ENCODE measurements at regions not wholly inside any gene's neighbourhood (a gene's known extent, or its start where the extent isn't known, plus 50 kb on each side); places are given as distances from the start of the nearest gene placed in this dataset.

DNA sequence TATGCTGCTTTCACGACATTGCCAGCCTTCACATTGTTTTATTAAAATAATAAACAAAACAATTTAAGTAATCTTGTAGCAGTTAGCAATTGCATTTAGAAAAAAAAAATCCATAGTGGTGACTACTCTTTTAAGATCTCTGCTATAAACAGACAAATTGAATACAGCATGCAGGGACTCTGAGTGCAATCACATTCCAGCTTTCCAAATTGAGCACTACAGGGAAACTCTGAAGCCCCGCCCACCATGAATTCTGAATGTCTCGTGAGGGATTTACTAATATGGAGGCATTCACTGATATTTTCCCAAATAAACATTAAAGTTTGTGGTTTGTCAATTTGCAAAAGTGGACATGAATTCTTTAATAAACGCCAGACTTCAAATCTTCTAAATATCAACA lies 698.8 kb downstream of the LIG4 start:
- TF ChIP-seq GTF2I (CRISPR knock-in tag; conservative IDR thresholded peaks at IDR 0.05) (no peak), NR3C1 (CRISPR knock-in tag; conservative IDR thresholded peaks at IDR 0.05; ENCODE audit: low read depth) (no peak), ATF1 (CRISPR knock-in tag; IDR thresholded peaks at IDR 0.05) (no peak), CBFB (CRISPR knock-in tag; IDR thresholded peaks at IDR 0.05; ENCODE audit: low read depth) (no peak)
- Mint-ChIP-seq H3K4me1 (peaks cover 11% of the 10 kb centered on the region), H3K27ac (no peak overlapping the region), H3K4me3 (no peak overlapping the region), H3K9me3 (no peaks in the 10 kb centered on the region), H3K27me3 (ENCODE audit: low read depth) (no peaks in the 10 kb centered on the region), H3K36me3 (no peaks in the 10 kb centered on the region)
- ChIA-PET CTCF (no interaction called here), POLR2A (no interaction called here)
- DNase-seq (ENCODE audit: low spot score) (no peak), ATAC-seq (no peak)

DNA sequence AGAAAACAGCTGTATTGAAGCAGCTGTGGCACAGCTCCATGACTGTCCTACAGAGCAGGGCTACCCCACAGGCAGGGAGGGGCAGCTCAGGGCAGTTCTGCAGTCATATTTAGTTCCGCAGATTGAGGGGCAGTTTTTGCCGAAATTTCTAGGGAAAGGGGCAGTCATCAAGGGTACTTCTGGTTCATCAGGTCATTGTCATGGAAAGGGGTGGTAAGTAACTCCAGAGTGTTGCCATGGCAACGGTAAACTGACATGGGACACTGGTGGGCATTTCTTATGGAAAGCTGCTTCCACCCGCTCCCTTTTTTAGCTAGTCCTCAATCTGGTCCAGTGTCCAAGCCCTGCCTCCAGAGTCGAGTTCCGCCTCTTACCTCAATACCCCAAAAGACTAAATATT lies 702.8 kb downstream of the LIG4 start:
- Mint-ChIP-seq H3K36me3 (no peaks in the 10 kb centered on the region), H3K4me3 (no peak overlapping the region), H3K27me3 (ENCODE audit: low read depth) (no peaks in the 10 kb centered on the region), H3K4me1 (peaks cover 11% of the 10 kb centered on the region), H3K27ac (no peak overlapping the region), H3K9me3 (no peaks in the 10 kb centered on the region)
- CTCF ChIA-PET = no interaction called here
- POLR2A ChIA-PET = no interaction called here
- peak; percentile 55; the same call in 1 of the 2 replicates for ATAC-seq
- no peak for DNase-seq (ENCODE audit: low spot score)
- TF ChIP-seq, protein P1, sequence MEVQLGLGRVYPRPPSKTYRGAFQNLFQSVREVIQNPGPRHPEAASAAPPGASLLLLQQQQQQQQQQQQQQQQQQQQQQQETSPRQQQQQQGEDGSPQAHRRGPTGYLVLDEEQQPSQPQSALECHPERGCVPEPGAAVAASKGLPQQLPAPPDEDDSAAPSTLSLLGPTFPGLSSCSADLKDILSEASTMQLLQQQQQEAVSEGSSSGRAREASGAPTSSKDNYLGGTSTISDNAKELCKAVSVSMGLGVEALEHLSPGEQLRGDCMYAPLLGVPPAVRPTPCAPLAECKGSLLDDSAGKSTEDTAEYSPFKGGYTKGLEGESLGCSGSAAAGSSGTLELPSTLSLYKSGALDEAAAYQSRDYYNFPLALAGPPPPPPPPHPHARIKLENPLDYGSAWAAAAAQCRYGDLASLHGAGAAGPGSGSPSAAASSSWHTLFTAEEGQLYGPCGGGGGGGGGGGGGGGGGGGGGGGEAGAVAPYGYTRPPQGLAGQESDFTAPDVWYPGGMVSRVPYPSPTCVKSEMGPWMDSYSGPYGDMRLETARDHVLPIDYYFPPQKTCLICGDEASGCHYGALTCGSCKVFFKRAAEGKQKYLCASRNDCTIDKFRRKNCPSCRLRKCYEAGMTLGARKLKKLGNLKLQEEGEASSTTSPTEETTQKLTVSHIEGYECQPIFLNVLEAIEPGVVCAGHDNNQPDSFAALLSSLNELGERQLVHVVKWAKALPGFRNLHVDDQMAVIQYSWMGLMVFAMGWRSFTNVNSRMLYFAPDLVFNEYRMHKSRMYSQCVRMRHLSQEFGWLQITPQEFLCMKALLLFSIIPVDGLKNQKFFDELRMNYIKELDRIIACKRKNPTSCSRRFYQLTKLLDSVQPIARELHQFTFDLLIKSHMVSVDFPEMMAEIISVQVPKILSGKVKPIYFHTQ (CRISPR knock-in tag; IDR thresholded peaks at IDR 0.05) = no peak
- TF ChIP-seq CREM (CRISPR knock-in tag; IDR thresholded peaks at IDR 0.05) (no peak), FOXK1 (CRISPR knock-in tag; IDR thresholded peaks at IDR 0.05) (no peak), ATF1 (CRISPR knock-in tag; IDR thresholded peaks at IDR 0.05) (no peak), FOXP1 (CRISPR knock-in tag; IDR thresholded peaks at IDR 0.05; ENCODE audit: borderline replicate concordance) (no peak), ZNF219 (CRISPR knock-in tag; IDR thresholded peaks at IDR 0.05; ENCODE audit: borderline replicate concordance) (no peak), RORB (CRISPR knock-in tag; IDR thresholded peaks at IDR 0.05) (no peak), ZNF138 (CRISPR knock-in tag; conservative IDR thresholded peaks at IDR 0.05) (no peak), ZNF232 (CRISPR knock-in tag; IDR thresholded peaks at IDR 0.05) (no peak), MXD4 (CRISPR knock-in tag; IDR thresholded peaks at IDR 0.05; ENCODE audit: borderline replicate concordance) (no peak), TEAD1 (CRISPR knock-in tag; IDR thresholded peaks at IDR 0.05) (no peak)
- TF ChIP-seq, protein P2, sequence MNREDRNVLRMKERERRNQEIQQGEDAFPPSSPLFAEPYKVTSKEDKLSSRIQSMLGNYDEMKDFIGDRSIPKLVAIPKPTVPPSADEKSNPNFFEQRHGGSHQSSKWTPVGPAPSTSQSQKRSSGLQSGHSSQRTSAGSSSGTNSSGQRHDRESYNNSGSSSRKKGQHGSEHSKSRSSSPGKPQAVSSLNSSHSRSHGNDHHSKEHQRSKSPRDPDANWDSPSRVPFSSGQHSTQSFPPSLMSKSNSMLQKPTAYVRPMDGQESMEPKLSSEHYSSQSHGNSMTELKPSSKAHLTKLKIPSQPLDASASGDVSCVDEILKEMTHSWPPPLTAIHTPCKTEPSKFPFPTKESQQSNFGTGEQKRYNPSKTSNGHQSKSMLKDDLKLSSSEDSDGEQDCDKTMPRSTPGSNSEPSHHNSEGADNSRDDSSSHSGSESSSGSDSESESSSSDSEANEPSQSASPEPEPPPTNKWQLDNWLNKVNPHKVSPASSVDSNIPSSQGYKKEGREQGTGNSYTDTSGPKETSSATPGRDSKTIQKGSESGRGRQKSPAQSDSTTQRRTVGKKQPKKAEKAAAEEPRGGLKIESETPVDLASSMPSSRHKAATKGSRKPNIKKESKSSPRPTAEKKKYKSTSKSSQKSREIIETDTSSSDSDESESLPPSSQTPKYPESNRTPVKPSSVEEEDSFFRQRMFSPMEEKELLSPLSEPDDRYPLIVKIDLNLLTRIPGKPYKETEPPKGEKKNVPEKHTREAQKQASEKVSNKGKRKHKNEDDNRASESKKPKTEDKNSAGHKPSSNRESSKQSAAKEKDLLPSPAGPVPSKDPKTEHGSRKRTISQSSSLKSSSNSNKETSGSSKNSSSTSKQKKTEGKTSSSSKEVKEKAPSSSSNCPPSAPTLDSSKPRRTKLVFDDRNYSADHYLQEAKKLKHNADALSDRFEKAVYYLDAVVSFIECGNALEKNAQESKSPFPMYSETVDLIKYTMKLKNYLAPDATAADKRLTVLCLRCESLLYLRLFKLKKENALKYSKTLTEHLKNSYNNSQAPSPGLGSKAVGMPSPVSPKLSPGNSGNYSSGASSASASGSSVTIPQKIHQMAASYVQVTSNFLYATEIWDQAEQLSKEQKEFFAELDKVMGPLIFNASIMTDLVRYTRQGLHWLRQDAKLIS (CRISPR knock-in tag; IDR thresholded peaks at IDR 0.05; ENCODE audit: borderline replicate concordance) = no peak
- TF ChIP-seq, protein P3, sequence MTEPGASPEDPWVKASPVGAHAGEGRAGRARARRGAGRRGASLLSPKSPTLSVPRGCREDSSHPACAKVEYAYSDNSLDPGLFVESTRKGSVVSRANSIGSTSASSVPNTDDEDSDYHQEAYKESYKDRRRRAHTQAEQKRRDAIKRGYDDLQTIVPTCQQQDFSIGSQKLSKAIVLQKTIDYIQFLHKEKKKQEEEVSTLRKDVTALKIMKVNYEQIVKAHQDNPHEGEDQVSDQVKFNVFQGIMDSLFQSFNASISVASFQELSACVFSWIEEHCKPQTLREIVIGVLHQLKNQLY (CRISPR knock-in tag; IDR thresholded peaks at IDR 0.05) = no peak
- TF ChIP-seq, protein P4, sequence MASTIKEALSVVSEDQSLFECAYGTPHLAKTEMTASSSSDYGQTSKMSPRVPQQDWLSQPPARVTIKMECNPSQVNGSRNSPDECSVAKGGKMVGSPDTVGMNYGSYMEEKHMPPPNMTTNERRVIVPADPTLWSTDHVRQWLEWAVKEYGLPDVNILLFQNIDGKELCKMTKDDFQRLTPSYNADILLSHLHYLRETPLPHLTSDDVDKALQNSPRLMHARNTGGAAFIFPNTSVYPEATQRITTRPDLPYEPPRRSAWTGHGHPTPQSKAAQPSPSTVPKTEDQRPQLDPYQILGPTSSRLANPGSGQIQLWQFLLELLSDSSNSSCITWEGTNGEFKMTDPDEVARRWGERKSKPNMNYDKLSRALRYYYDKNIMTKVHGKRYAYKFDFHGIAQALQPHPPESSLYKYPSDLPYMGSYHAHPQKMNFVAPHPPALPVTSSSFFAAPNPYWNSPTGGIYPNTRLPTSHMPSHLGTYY (CRISPR knock-in tag; IDR thresholded peaks at IDR 0.05) = no peak
- TF ChIP-seq, protein P5, sequence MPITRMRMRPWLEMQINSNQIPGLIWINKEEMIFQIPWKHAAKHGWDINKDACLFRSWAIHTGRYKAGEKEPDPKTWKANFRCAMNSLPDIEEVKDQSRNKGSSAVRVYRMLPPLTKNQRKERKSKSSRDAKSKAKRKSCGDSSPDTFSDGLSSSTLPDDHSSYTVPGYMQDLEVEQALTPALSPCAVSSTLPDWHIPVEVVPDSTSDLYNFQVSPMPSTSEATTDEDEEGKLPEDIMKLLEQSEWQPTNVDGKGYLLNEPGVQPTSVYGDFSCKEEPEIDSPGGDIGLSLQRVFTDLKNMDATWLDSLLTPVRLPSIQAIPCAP (CRISPR knock-in tag; IDR thresholded peaks at IDR 0.05) = no peak
- TF ChIP-seq, protein P6, sequence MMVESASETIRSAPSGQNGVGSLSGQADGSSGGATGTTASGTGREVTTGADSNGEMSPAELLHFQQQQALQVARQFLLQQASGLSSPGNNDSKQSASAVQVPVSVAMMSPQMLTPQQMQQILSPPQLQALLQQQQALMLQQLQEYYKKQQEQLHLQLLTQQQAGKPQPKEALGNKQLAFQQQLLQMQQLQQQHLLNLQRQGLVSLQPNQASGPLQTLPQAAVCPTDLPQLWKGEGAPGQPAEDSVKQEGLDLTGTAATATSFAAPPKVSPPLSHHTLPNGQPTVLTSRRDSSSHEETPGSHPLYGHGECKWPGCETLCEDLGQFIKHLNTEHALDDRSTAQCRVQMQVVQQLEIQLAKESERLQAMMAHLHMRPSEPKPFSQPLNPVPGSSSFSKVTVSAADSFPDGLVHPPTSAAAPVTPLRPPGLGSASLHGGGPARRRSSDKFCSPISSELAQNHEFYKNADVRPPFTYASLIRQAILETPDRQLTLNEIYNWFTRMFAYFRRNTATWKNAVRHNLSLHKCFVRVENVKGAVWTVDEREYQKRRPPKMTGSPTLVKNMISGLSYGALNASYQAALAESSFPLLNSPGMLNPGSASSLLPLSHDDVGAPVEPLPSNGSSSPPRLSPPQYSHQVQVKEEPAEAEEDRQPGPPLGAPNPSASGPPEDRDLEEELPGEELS (CRISPR knock-in tag; IDR thresholded peaks at IDR 0.05) = no peak
- TF ChIP-seq, protein P7, sequence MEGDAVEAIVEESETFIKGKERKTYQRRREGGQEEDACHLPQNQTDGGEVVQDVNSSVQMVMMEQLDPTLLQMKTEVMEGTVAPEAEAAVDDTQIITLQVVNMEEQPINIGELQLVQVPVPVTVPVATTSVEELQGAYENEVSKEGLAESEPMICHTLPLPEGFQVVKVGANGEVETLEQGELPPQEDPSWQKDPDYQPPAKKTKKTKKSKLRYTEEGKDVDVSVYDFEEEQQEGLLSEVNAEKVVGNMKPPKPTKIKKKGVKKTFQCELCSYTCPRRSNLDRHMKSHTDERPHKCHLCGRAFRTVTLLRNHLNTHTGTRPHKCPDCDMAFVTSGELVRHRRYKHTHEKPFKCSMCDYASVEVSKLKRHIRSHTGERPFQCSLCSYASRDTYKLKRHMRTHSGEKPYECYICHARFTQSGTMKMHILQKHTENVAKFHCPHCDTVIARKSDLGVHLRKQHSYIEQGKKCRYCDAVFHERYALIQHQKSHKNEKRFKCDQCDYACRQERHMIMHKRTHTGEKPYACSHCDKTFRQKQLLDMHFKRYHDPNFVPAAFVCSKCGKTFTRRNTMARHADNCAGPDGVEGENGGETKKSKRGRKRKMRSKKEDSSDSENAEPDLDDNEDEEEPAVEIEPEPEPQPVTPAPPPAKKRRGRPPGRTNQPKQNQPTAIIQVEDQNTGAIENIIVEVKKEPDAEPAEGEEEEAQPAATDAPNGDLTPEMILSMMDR (IDR thresholded peaks at IDR 0.05) = no peak
- TF ChIP-seq, protein P8, sequence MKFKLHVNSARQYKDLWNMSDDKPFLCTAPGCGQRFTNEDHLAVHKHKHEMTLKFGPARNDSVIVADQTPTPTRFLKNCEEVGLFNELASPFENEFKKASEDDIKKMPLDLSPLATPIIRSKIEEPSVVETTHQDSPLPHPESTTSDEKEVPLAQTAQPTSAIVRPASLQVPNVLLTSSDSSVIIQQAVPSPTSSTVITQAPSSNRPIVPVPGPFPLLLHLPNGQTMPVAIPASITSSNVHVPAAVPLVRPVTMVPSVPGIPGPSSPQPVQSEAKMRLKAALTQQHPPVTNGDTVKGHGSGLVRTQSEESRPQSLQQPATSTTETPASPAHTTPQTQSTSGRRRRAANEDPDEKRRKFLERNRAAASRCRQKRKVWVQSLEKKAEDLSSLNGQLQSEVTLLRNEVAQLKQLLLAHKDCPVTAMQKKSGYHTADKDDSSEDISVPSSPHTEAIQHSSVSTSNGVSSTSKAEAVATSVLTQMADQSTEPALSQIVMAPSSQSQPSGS (CRISPR knock-in tag; IDR thresholded peaks at IDR 0.05; ENCODE audit: borderline replicate concordance, low read depth) = no peak
